GM10266 (cell line): ENCODE measurements at regions not wholly inside any gene's neighbourhood (a gene's known extent, or its start where the extent isn't known, plus 50 kb on each side); places are given as distances from the start of the nearest gene placed in this dataset.
"Not testable (repeated sequence)": the region's sequence is repeated elsewhere in the genome, so short reads cannot be mapped to it uniquely, and the experiment has no call there.

Source experiments
- DNase-seq: peaks from one replicate; pipeline ENCODE4 v3.0.0; 2012; ENCODE audit errors: extremely low spot score
- CTCF ChIP-seq: IDR thresholded peaks from 2 replicates; pipeline ENCODE4 v1.5.1; 2012; ENCODE audit warnings: mild to moderate bottlenecking, low read depth; ENCODE audit not compliant: control insufficient read depth, insufficient read depth; ENCODE audit errors: missing control alignments

GRCh38 chr4:123166023-123166422 lies 230.6 kb upstream of the SPRY1 start:
- no peak for TF ChIP-seq CTCF
- DNase-seq = no peak

GRCh38 chr4:123167931-123168330 lies 228.7 kb upstream of the SPRY1 start:
- no peak for DNase-seq
- no peak for TF ChIP-seq CTCF

GRCh38 chr4:123168812-123169211 lies 227.8 kb upstream of the SPRY1 start:
- DNase-seq = no peak
- TF ChIP-seq CTCF = no peak

- DNase-seq = no peak
- no peak for TF ChIP-seq CTCF
Observed at GRCh38 chr4:123170843-123171242, 225.8 kb upstream of the SPRY1 start.

GRCh38 chr4:123176605-123177004 lies 220.0 kb upstream of the SPRY1 start:
- no peak for TF ChIP-seq CTCF
- DNase-seq = no peak

GRCh38 chr4:123182289-123182688 lies 214.3 kb upstream of the SPRY1 start:
- TF ChIP-seq CTCF = no peak
- no peak for DNase-seq

- DNase-seq = no peak
- TF ChIP-seq CTCF = no peak
Observed at GRCh38 chr4:123183308-123183707, 213.3 kb upstream of the SPRY1 start.

- not testable (repeated sequence) for DNase-seq
Observed at GRCh38 chr4:123183754-123184153, 212.8 kb upstream of the SPRY1 start.
